Loucy (cell line): ENCODE measurements at regions not wholly inside any gene's neighbourhood (a gene's known extent, or its start where the extent isn't known, plus 50 kb on each side); places are given as distances from the start of the nearest gene placed in this dataset.

ENCODE experiments used
- H2AFZ ChIP-seq: fragments of 200-600 bp; sonication (generic); 2 replicates; pipeline ENCODE4 v1.6.0; 2016; ENCODE audit warnings: antibody characterized with exemption, mild to moderate bottlenecking, low read length, moderate library complexity
- H3F3A ChIP-seq: fragments of 200-600 bp; 2 replicates; pipeline ENCODE4 v1.6.0; 2016; ENCODE audit warnings: antibody characterized with exemption, low read depth, mild to moderate bottlenecking
- H3K27me3 ChIP-seq: fragments of 200-600 bp; sonication (generic); 2 replicates; pipeline ENCODE4 v1.6.1; 2014; ENCODE audit warnings: low read length, mild to moderate bottlenecking; ENCODE audit not compliant: insufficient read depth, poor library complexity, severe bottlenecking
- H3K36me3 ChIP-seq: fragments of 200-600 bp; sonication (generic); 2 replicates; pipeline ENCODE4 v1.6.1; 2016; ENCODE audit warnings: low read length; ENCODE audit not compliant: insufficient read depth
- H3K4me1 ChIP-seq: fragments of 200-600 bp; sonication (generic); 2 replicates; pipeline ENCODE4 v1.5.1; 2014; ENCODE audit warnings: low read length, mild to moderate bottlenecking; ENCODE audit not compliant: insufficient read depth, poor library complexity, severe bottlenecking
- H3K4me2 ChIP-seq: fragments of 200-600 bp; sonication (generic); 2 replicates; pipeline ENCODE4 v1.6.0; 2014; ENCODE audit warnings: antibody characterized with exemption, low read length, low read depth, mild to moderate bottlenecking; ENCODE audit not compliant: poor library complexity, severe bottlenecking
- H3K4me3 ChIP-seq: fragments of 200-600 bp; sonication (generic); 2 replicates; pipeline ENCODE4 v1.5.1; 2014; ENCODE audit warnings: low read length, mild to moderate bottlenecking, mixed read lengths; ENCODE audit not compliant: poor library complexity, severe bottlenecking
- H3K79me2 ChIP-seq: fragments of 200-600 bp; sonication (generic); 2 replicates; pipeline ENCODE4 v1.6.1; 2014; ENCODE audit warnings: low read length; ENCODE audit not compliant: insufficient read depth
- H3K9ac ChIP-seq: fragments of 200-600 bp; sonication (generic); 2 replicates; pipeline ENCODE4 v1.6.0; 2014; ENCODE audit warnings: mild to moderate bottlenecking, low read depth, low read length, moderate library complexity; ENCODE audit not compliant: poor library complexity, severe bottlenecking
- H3K9me2 ChIP-seq: fragments of 200-600 bp; sonication (generic); replicated peaks from 2 replicates; pipeline ENCODE4 v1.6.1; 2016; ENCODE audit warnings: low read depth, low read length, mixed read lengths
- H3K9me3 ChIP-seq: fragments of 200-600 bp; sonication (generic); 2 replicates; pipeline ENCODE4 v1.6.1; 2014; ENCODE audit warnings: mild to moderate bottlenecking, antibody characterized with exemption, low read length, low read depth; ENCODE audit not compliant: insufficient read depth
- H4K20me1 ChIP-seq: fragments of 200-600 bp; sonication (generic); 2 replicates; pipeline ENCODE4 v1.6.0; 2014; ENCODE audit warnings: antibody characterized with exemption, low read length, mild to moderate bottlenecking; ENCODE audit not compliant: insufficient read depth, poor library complexity, severe bottlenecking
- CTCF ChIP-seq: fragments of 200-600 bp; sonication (generic); conservative IDR thresholded peaks from 2 replicates; pipeline ENCODE4 v1.5.1; 2014; ENCODE audit warnings: mild to moderate bottlenecking, antibody characterized with exemption, low read length
- EZH2phosphoT487 ChIP-seq: fragments of 200-600 bp; IDR thresholded peaks from 2 replicates; pipeline ENCODE4 v1.6.1; 2018; ENCODE audit warnings: antibody characterized with exemption, mild to moderate bottlenecking, moderate library complexity, borderline replicate concordance

GRCh38 chr14:97456958-97457357 lies 659.8 kb downstream of the VRK1 start:
- H3K9me2 ChIP-seq: no peaks in the 10 kb centered on the region
- no peaks in the 10 kb centered on the region for H3F3A ChIP-seq
- H3K4me3 ChIP-seq: no peak overlapping the region
- H3K4me2 ChIP-seq: no peak overlapping the region
- no peak for TF ChIP-seq CTCF
- no peak for TF ChIP-seq EZH2phosphoT487
- H3K4me1 ChIP-seq: peaks cover 11% of the 10 kb centered on the region
- H2AFZ ChIP-seq: no peak overlapping the region
- H3K27me3 ChIP-seq: no peaks in the 10 kb centered on the region
- H3K9ac ChIP-seq: no peak overlapping the region
- no peaks in the 10 kb centered on the region for H4K20me1 ChIP-seq
- no peaks in the 10 kb centered on the region for H3K36me3 ChIP-seq
- H3K79me2 ChIP-seq: no peaks in the 10 kb centered on the region
- H3K9me3 ChIP-seq: no peaks in the 10 kb centered on the region

- H2AFZ ChIP-seq: no peak overlapping the region
- H3K4me2 ChIP-seq: no peak overlapping the region
- no peak for TF ChIP-seq EZH2phosphoT487
- no peak for TF ChIP-seq CTCF
- H3K36me3 ChIP-seq: no peaks in the 10 kb centered on the region
- H3K9me2 ChIP-seq: no peaks in the 10 kb centered on the region
- H3K4me1 ChIP-seq: peaks cover 11% of the 10 kb centered on the region
- no peaks in the 10 kb centered on the region for H3F3A ChIP-seq
- H3K9ac ChIP-seq: no peak overlapping the region
- no peaks in the 10 kb centered on the region for H3K27me3 ChIP-seq
- no peaks in the 10 kb centered on the region for H3K79me2 ChIP-seq
- H3K9me3 ChIP-seq: no peaks in the 10 kb centered on the region
- no peak overlapping the region for H3K4me3 ChIP-seq
- H4K20me1 ChIP-seq: no peaks in the 10 kb centered on the region
Observed at GRCh38 chr14:97457575-97458085, 660.4 kb downstream of the VRK1 start.

- no peaks in the 10 kb centered on the region for H3F3A ChIP-seq
- peaks cover 11% of the 10 kb centered on the region for H3K4me1 ChIP-seq
- H3K9me2 ChIP-seq: no peaks in the 10 kb centered on the region
- H3K79me2 ChIP-seq: no peaks in the 10 kb centered on the region
- no peaks in the 10 kb centered on the region for H3K36me3 ChIP-seq
- no peaks in the 10 kb centered on the region for H3K27me3 ChIP-seq
- TF ChIP-seq EZH2phosphoT487 (no peak), CTCF (no peak)
- peak overlapping the region; percentile 46; the same call in 1 of the 2 replicates for H2AFZ ChIP-seq
- peak overlapping the region; percentile 55 for H3K4me3 ChIP-seq
- H3K9ac ChIP-seq: peak overlapping the region; percentile 13
- no peaks in the 10 kb centered on the region for H4K20me1 ChIP-seq
- H3K9me3 ChIP-seq: no peaks in the 10 kb centered on the region
- peak overlapping the region; percentile 50 for H3K4me2 ChIP-seq
Observed at GRCh38 chr14:97458255-97458654, 661.1 kb downstream of the VRK1 start.
